Thyroid gland (tissue), 4 donors: ENCODE measurements at regions not wholly inside any gene's neighbourhood (a gene's known extent, or its start where the extent isn't known, plus 50 kb on each side); places are given as distances from the start of the nearest gene placed in this dataset.

Experiments used
- POLR2A ChIP-seq, 2 donors: fragments of 450-650 bp; IDR thresholded peaks; one replicate each; pipeline ENCODE4 v1.6.1; 2017; ENCODE audit warnings: antibody characterized with exemption in 2 of 2, mild to moderate bottlenecking in 2 of 2, moderate library complexity in 1 of 2
- TF ChIP-seq, protein P1 (sequence below), 6 experiments: fragments of 200-600 bp in 3 of 6; fragments of 450-650 bp in 3 of 6; sonication (generic) in 3 of 6; IDR thresholded peaks; one replicate each; pipeline ENCODE4 v1.5.1; 2016 to 2019; ENCODE audit warnings: antibody characterized with exemption in 6 of 6, mild to moderate bottlenecking in 2 of 6, inconsistent platforms in 1 of 6, moderate library complexity in 1 of 6

DNA sequence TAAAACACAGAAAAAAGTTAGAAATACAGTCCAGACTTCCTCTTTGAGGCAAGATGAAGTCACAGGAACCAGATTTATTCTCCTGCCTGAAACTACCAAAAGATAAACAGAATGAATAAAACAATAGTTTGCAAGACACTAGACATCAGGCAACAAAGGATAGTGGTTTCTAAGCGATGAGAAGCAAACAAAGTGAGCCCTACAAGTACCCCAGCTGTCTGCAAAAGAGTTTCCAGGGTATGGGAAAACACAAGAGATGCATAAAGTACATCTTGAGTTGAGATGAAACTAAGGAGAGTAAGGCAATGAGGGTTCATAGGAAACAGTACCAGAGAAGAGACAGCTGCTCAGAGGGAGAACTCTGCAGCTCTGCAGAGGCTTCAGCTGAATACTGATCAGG is 83.3 kb upstream of the COL24A1 start:
- TF ChIP-seq, protein P1, sequence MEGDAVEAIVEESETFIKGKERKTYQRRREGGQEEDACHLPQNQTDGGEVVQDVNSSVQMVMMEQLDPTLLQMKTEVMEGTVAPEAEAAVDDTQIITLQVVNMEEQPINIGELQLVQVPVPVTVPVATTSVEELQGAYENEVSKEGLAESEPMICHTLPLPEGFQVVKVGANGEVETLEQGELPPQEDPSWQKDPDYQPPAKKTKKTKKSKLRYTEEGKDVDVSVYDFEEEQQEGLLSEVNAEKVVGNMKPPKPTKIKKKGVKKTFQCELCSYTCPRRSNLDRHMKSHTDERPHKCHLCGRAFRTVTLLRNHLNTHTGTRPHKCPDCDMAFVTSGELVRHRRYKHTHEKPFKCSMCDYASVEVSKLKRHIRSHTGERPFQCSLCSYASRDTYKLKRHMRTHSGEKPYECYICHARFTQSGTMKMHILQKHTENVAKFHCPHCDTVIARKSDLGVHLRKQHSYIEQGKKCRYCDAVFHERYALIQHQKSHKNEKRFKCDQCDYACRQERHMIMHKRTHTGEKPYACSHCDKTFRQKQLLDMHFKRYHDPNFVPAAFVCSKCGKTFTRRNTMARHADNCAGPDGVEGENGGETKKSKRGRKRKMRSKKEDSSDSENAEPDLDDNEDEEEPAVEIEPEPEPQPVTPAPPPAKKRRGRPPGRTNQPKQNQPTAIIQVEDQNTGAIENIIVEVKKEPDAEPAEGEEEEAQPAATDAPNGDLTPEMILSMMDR (IDR thresholded peaks at IDR 0.05) = no peak
- TF ChIP-seq POLR2A (IDR thresholded peaks at IDR 0.05) = no peak
